GM12878 (cell line): ENCODE measurements at regions not wholly inside any gene's neighbourhood (a gene's known extent, or its start where the extent isn't known, plus 50 kb on each side); places are given as distances from the start of the nearest gene placed in this dataset.

ENCODE experiments used
- ATAC-seq: fragments of 200-7000 bp; cut with Tn5 transposase; 3 replicates; pipeline ENCODE4 v1.9.1; 2020; ENCODE audit warnings: mild to moderate bottlenecking, moderate library complexity
- BruUV-seq: library from RNA; stranded (reverse); fragments of 400-500 nt; replicated peaks from 2 replicates; lab custom pipeline; 2021; lab: Mats Ljungman, UMichigan
- CTCF ChIA-PET: fragments of 300-600 bp; sonication (Branson Sonifier 250); formaldehyde crosslinking; extraction: SDS; loops from one replicate; lab custom pipeline; 2021; ENCODE audit warnings: inconsistent platforms; lab: Yijun Ruan, JAX
- POLR2A ChIA-PET: fragments of 350-600 bp; formaldehyde crosslinking; extraction: SDS; loops from one replicate; lab custom pipeline; 2021; ENCODE audit warnings: inconsistent platforms; lab: Charles Lee
- RAD21 ChIA-PET: fragments of 300-600 bp; sonication (Branson Sonifier 250); formaldehyde crosslinking; loops from one replicate; lab custom pipeline; 2023; ENCODE audit warnings: antibody characterized with exemption; ENCODE audit not compliant: unreplicated experiment; lab: Charles Lee
- SMC1A ChIA-PET: fragments of 300-600 bp; sonication (Branson Sonifier 250); formaldehyde crosslinking; loops from one replicate; lab custom pipeline; 2023; ENCODE audit not compliant: unreplicated experiment, uncharacterized antibody; lab: Charles Lee
- DNase-seq: peaks from one replicate; pipeline ENCODE4 v3.0.0-alpha.2; 2011; ENCODE audit warnings: low read depth, low spot score
- FAIRE-seq: peaks from 3 replicates; lab custom pipeline; 2011; peaks lifted over from hg19 to GRCh38; lab: Jason Lieb, UNC
- H2AFZ ChIP-seq: 2 replicates; pipeline ENCODE4 v1.6.0; 2011; ENCODE audit warnings: low read depth, low read length, control low read depth; ENCODE audit not compliant: control insufficient read depth
- H3K27ac ChIP-seq: 2 replicates; pipeline ENCODE4 v1.5.1; 2011; ENCODE audit warnings: control low read depth; ENCODE audit not compliant: control insufficient read depth, insufficient read depth
- H3K27me3 ChIP-seq, 2 experiments: replicated peaks in 1 of 2; 2 replicates each; pipeline versions ENCODE4 v1.6.0 to v1.6.1; 2011; ENCODE audit warnings: low read length in 1 of 2; ENCODE audit not compliant: control insufficient read depth in 2 of 2, insufficient read depth in 2 of 2
- H3K36me3 ChIP-seq, 2 experiments: 2 replicates each; pipeline ENCODE4 v1.5.1; 2011; ENCODE audit warnings: low read length in 1 of 2; ENCODE audit not compliant: control insufficient read depth in 2 of 2, insufficient read depth in 2 of 2
- H3K4me1 ChIP-seq: 2 replicates; pipeline ENCODE4 v1.6.1; 2011; ENCODE audit warnings: mild to moderate bottlenecking, low read length, moderate library complexity, mixed read lengths; ENCODE audit not compliant: control insufficient read depth, insufficient read depth
- H3K4me2 ChIP-seq: 2 replicates; pipeline ENCODE4 v1.6.0; 2011; ENCODE audit warnings: control low read depth; ENCODE audit not compliant: control insufficient read depth, insufficient read depth
- H3K4me3 ChIP-seq: fragments of 200-600 bp; sonication (generic); 2 replicates; pipeline ENCODE4 v1.5.1; 2016
- H3K79me2 ChIP-seq: 2 replicates; pipeline ENCODE4 v1.6.0; 2011; ENCODE audit warnings: low read length; ENCODE audit not compliant: control insufficient read depth, insufficient read depth
- H3K9ac ChIP-seq: 2 replicates; pipeline ENCODE4 v1.8.0; 2011; ENCODE audit warnings: low read length, control low read depth, mixed read lengths; ENCODE audit not compliant: control insufficient read depth, insufficient read depth
- H3K9me3 ChIP-seq: replicated peaks from 3 replicates; pipeline ENCODE4 v1.5.1; 2011; ENCODE audit warnings: mild to moderate bottlenecking, low read length; ENCODE audit not compliant: control insufficient read depth, insufficient read depth
- H4K20me1 ChIP-seq: 2 replicates; pipeline ENCODE4 v1.6.0; 2011; ENCODE audit not compliant: control insufficient read depth, insufficient read depth
- BCL3 ChIP-seq: IDR thresholded peaks from 2 replicates; pipeline ENCODE4 v1.6.1; 2011; ENCODE audit warnings: borderline replicate concordance, low read depth, mild to moderate bottlenecking, moderate library complexity, low read length; ENCODE audit not compliant: insufficient read depth, poor library complexity, severe bottlenecking
- CREB1 ChIP-seq: IDR thresholded peaks from 2 replicates; pipeline ENCODE4 v1.6.1; 2012; ENCODE audit warnings: low read depth, mild to moderate bottlenecking, inconsistent platforms
- GATAD2B ChIP-seq: fragments of 450-650 bp; conservative IDR thresholded peaks from 2 replicates; pipeline ENCODE4 v1.6.1; 2017; ENCODE audit warnings: low read depth, mild to moderate bottlenecking, moderate library complexity
- HDAC2 ChIP-seq: fragments of 200-600 bp; sonication (generic); IDR thresholded peaks from 2 replicates; pipeline ENCODE4 v1.6.1; 2017
- IRF5 ChIP-seq: fragments of 450-650 bp; IDR thresholded peaks from 2 replicates; pipeline ENCODE4 v1.6.1; 2017; ENCODE audit warnings: borderline replicate concordance
- MEF2B ChIP-seq: fragments of 450-650 bp; IDR thresholded peaks from 2 replicates; pipeline ENCODE4 v1.6.1; 2018; ENCODE audit warnings: mild to moderate bottlenecking, moderate library complexity; ENCODE audit not compliant: partially characterized antibody, poor library complexity, severe bottlenecking
- NKRF ChIP-seq: fragments of 450-650 bp; conservative IDR thresholded peaks from 2 replicates; pipeline ENCODE4 v1.6.1; 2017; ENCODE audit warnings: mild to moderate bottlenecking, moderate library complexity
- SP1 ChIP-seq: IDR thresholded peaks from one replicate; pipeline ENCODE4 v1.6.1; 2011; ENCODE audit warnings: low read depth, low read length
- TARDBP ChIP-seq: IDR thresholded peaks from 2 replicates; pipeline ENCODE4 v1.6.1; 2016; ENCODE audit warnings: borderline replicate concordance
- ZBTB4 ChIP-seq: fragments of 450-650 bp; formaldehyde crosslinking; IDR thresholded peaks from 2 replicates; pipeline ENCODE4 v1.4.0; 2022; ENCODE audit warnings: mild to moderate bottlenecking, moderate library complexity
- WGBS: methylation state at CpG from one replicate; pipeline ENCODE4 v1.1.6; 2016; ENCODE audit warnings: low lambda C conversion rate; ENCODE audit not compliant: insufficient replicate concordance, insufficient coverage; ENCODE audit errors: missing lambda C conversion rate; 5-methylcytosine and 5-hydroxymethylcytosine counted together
- in situ Hi-C: fragments of 300-500 bp; cut with MboI; formaldehyde crosslinking; loops from 9 replicates; pipeline ENCODE4 v1.14.3; 2018; ENCODE audit warnings: mixed read lengths
- intact Hi-C: fragments of 100-400 bp; cut with micrococcal nuclease; formaldehyde crosslinking; loops from one replicate; pipeline ENCODE4 v1.14.2; 2022; ENCODE audit not compliant: unreplicated experiment
- TF ChIP-seq, protein P1 (sequence below): IDR thresholded peaks from 2 replicates; pipeline ENCODE4 v1.6.1; 2011; ENCODE audit warnings: mild to moderate bottlenecking, low read depth, low read length, moderate library complexity; ENCODE audit not compliant: insufficient replicate concordance

- SMC1A ChIA-PET: no interaction called here
- RAD21 ChIA-PET: no interaction called here
- TF ChIP-seq CREB1 (no peak), IRF5 (no peak), MEF2B (no peak), TARDBP (no peak), ZBTB4 (CRISPR knock-in tag) (no peak), NKRF (no peak), GATAD2B (no peak), HDAC2 (no peak), SP1 (no peak), BCL3 (no peak)
- TF ChIP-seq, protein P1, sequence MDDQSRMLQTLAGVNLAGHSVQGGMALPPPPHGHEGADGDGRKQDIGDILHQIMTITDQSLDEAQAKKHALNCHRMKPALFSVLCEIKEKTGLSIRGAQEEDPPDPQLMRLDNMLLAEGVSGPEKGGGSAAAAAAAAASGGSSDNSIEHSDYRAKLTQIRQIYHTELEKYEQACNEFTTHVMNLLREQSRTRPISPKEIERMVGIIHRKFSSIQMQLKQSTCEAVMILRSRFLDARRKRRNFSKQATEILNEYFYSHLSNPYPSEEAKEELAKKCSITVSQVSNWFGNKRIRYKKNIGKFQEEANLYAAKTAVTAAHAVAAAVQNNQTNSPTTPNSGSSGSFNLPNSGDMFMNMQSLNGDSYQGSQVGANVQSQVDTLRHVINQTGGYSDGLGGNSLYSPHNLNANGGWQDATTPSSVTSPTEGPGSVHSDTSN: no peak
- Histone ChIP-seq H3K9me3 (no peaks in the 10 kb centered on the region; the same call in 2 of the 3 replicates), H3K9ac (no peak overlapping the region), H2AFZ (no peak overlapping the region), H4K20me1 (no peaks in the 10 kb centered on the region), H3K4me2 (no peak overlapping the region), H3K4me3 (no peak overlapping the region), H3K27ac (no peak overlapping the region), H3K36me3 (no peaks in the 10 kb centered on the region), H3K27me3 (no peaks in the 10 kb centered on the region), H3K79me2 (no peaks in the 10 kb centered on the region), H3K4me1 (no peaks in the 10 kb centered on the region; the same call in 1 of the 2 replicates)
- POLR2A ChIA-PET: no interaction called here
- 71% methylated on average over 1 of the region's 1 CpG for WGBS
- FAIRE-seq (no peak), ATAC-seq (no peak), DNase-seq (no peak)
- intact Hi-C loops: no loop called here
- CTCF ChIA-PET: no interaction called here
- in situ Hi-C loops: no loop called here
- no TSS peak for BruUV-seq
Measured at GRCh38 chr5:5792106-5792505, 369.6 kb downstream of the ICE1 start.
